Liver (tissue), 3 donors: ENCODE measurements at regions not wholly inside any gene's neighbourhood (a gene's known extent, or its start where the extent isn't known, plus 50 kb on each side); places are given as distances from the start of the nearest gene placed in this dataset.

Source experiments
- FOXA1 ChIP-seq: IDR thresholded peaks from 2 replicates; pipeline ENCODE4 v1.6.1; 2016; ENCODE audit warnings: antibody characterized with exemption
- JUND ChIP-seq, 2 donors: IDR thresholded peaks; 2 replicates each; pipeline ENCODE4 v1.6.1; 2016; ENCODE audit warnings: antibody characterized with exemption in 2 of 2
- RXRA ChIP-seq, 2 donors: IDR thresholded peaks; 2 replicates each; pipeline ENCODE4 v1.6.1; 2017 to 2018; ENCODE audit warnings: antibody characterized with exemption in 2 of 2, mild to moderate bottlenecking in 1 of 2
- TF ChIP-seq, protein P1 (sequence below): IDR thresholded peaks from 2 replicates; pipeline ENCODE4 v1.6.1; 2016; ENCODE audit warnings: antibody characterized with exemption, mild to moderate bottlenecking
- TF ChIP-seq, protein P2 (sequence below): fragments of 150-350 bp; IDR thresholded peaks from 2 replicates; pipeline ENCODE4 v1.5.1; 2017; ENCODE audit warnings: improper control_type of control experiment, low read depth, low read length; ENCODE audit not compliant: missing input control
- TF ChIP-seq, protein P3 (sequence below): IDR thresholded peaks from 2 replicates; pipeline ENCODE4 v1.6.1; 2016; ENCODE audit warnings: antibody characterized with exemption
- donor health status: healthy.
- donor health status: healthy.

DNA sequence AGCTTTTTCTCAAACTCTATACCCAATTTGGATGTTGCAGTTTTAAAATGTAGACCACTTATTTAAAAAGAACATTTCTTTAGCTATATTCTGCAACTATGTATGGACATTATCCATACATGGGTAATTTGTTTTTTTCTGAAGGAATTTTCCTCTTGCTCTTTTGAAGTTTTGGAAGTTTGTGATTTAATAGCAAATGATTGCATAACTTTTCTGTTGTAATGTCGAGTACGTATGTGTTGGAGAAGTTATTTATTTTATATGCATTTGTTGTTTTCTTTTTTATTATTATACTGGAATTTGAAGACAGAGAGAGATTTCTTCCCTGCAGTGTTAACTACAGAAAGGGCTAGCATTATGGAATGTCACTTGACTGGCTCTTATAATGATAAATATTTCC, 207.7 kb upstream of the FANCL start:
- TF ChIP-seq, protein P1, sequence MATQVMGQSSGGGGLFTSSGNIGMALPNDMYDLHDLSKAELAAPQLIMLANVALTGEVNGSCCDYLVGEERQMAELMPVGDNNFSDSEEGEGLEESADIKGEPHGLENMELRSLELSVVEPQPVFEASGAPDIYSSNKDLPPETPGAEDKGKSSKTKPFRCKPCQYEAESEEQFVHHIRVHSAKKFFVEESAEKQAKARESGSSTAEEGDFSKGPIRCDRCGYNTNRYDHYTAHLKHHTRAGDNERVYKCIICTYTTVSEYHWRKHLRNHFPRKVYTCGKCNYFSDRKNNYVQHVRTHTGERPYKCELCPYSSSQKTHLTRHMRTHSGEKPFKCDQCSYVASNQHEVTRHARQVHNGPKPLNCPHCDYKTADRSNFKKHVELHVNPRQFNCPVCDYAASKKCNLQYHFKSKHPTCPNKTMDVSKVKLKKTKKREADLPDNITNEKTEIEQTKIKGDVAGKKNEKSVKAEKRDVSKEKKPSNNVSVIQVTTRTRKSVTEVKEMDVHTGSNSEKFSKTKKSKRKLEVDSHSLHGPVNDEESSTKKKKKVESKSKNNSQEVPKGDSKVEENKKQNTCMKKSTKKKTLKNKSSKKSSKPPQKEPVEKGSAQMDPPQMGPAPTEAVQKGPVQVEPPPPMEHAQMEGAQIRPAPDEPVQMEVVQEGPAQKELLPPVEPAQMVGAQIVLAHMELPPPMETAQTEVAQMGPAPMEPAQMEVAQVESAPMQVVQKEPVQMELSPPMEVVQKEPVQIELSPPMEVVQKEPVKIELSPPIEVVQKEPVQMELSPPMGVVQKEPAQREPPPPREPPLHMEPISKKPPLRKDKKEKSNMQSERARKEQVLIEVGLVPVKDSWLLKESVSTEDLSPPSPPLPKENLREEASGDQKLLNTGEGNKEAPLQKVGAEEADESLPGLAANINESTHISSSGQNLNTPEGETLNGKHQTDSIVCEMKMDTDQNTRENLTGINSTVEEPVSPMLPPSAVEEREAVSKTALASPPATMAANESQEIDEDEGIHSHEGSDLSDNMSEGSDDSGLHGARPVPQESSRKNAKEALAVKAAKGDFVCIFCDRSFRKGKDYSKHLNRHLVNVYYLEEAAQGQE, result no peak
- TF ChIP-seq, protein P2, sequence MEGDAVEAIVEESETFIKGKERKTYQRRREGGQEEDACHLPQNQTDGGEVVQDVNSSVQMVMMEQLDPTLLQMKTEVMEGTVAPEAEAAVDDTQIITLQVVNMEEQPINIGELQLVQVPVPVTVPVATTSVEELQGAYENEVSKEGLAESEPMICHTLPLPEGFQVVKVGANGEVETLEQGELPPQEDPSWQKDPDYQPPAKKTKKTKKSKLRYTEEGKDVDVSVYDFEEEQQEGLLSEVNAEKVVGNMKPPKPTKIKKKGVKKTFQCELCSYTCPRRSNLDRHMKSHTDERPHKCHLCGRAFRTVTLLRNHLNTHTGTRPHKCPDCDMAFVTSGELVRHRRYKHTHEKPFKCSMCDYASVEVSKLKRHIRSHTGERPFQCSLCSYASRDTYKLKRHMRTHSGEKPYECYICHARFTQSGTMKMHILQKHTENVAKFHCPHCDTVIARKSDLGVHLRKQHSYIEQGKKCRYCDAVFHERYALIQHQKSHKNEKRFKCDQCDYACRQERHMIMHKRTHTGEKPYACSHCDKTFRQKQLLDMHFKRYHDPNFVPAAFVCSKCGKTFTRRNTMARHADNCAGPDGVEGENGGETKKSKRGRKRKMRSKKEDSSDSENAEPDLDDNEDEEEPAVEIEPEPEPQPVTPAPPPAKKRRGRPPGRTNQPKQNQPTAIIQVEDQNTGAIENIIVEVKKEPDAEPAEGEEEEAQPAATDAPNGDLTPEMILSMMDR, result no peak
- TF ChIP-seq RXRA (IDR thresholded peaks at IDR 0.05) (no peak), JUND (IDR thresholded peaks at IDR 0.05) (no peak), FOXA1 (no peak)
- TF ChIP-seq, protein P3, sequence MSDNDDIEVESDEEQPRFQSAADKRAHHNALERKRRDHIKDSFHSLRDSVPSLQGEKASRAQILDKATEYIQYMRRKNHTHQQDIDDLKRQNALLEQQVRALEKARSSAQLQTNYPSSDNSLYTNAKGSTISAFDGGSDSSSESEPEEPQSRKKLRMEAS, result no peak
